OCI-LY7 (cell line): ENCODE measurements at regions not wholly inside any gene's neighbourhood (a gene's known extent, or its start where the extent isn't known, plus 50 kb on each side); places are given as distances from the start of the nearest gene placed in this dataset.

ENCODE experiments used
- BruUV-seq: library from RNA; stranded (reverse); fragments of 400-500 nt; replicated peaks from 2 replicates; lab custom pipeline; 2021; lab: Mats Ljungman, UMichigan
- CTCF ChIA-PET: fragments of 300-600 bp; sonication (Branson Sonifier 250); formaldehyde crosslinking; loops from one replicate; lab custom pipeline; 2022; ENCODE audit warnings: antibody characterized with exemption; ENCODE audit not compliant: unreplicated experiment; lab: Charles Lee
- POLR2A ChIA-PET: fragments of 300-600 bp; sonication (Branson Sonifier 250); formaldehyde crosslinking; loops from one replicate; lab custom pipeline; 2022; ENCODE audit warnings: antibody characterized with exemption; lab: Charles Lee
- DNase-seq: peaks from one replicate; pipeline ENCODE4 v3.0.0-alpha.2; 2015; ENCODE audit warnings: low spot score
- H2AFZ ChIP-seq: fragments of 200-600 bp; sonication (generic), shearing (Covaris generic); 2 replicates; pipeline ENCODE4 v1.6.1; 2014; ENCODE audit warnings: mild to moderate bottlenecking, antibody characterized with exemption, low read length, moderate library complexity
- H3K27ac ChIP-seq: fragments of 200-600 bp; sonication (generic); 2 replicates; pipeline ENCODE4 v1.5.1; 2014; ENCODE audit warnings: mixed run types, low read depth, mild to moderate bottlenecking, moderate library complexity, low read length, inconsistent platforms; ENCODE audit not compliant: poor library complexity, severe bottlenecking
- H3K36me3 ChIP-seq: fragments of 200-600 bp; sonication (generic); 2 replicates; pipeline ENCODE4 v1.6.1; 2014; ENCODE audit warnings: mild to moderate bottlenecking, antibody characterized with exemption, low read length, moderate library complexity, mixed read lengths; ENCODE audit not compliant: insufficient read depth
- H3K4me1 ChIP-seq: fragments of 200-600 bp; sonication (generic); 2 replicates; pipeline ENCODE4 v1.5.1; 2014; ENCODE audit warnings: mild to moderate bottlenecking, low read length; ENCODE audit not compliant: insufficient read depth, poor library complexity, severe bottlenecking
- H3K4me2 ChIP-seq: fragments of 200-600 bp; sonication (generic); 2 replicates; pipeline ENCODE4 v1.6.1; 2014; ENCODE audit warnings: mild to moderate bottlenecking, low read length
- H3K4me3 ChIP-seq: fragments of 200-600 bp; sonication (generic); 2 replicates; pipeline ENCODE4 v1.5.1; 2014; ENCODE audit warnings: mild to moderate bottlenecking, low read depth, low read length; ENCODE audit not compliant: poor library complexity, severe bottlenecking
- H3K79me2 ChIP-seq: fragments of 200-600 bp; sonication (generic); 2 replicates; pipeline ENCODE4 v1.6.1; 2016; ENCODE audit warnings: low read depth, mild to moderate bottlenecking, low read length, moderate library complexity, mixed read lengths; ENCODE audit not compliant: insufficient read depth
- H3K9me2 ChIP-seq: fragments of 200-600 bp; sonication (generic); 2 replicates; pipeline ENCODE4 v1.6.1; 2016; ENCODE audit warnings: mild to moderate bottlenecking, low read length, mixed read lengths; ENCODE audit not compliant: insufficient read depth
- H3K9me3 ChIP-seq: fragments of 200-600 bp; sonication (generic); 2 replicates; pipeline ENCODE4 v1.6.1; 2014; ENCODE audit warnings: mild to moderate bottlenecking, mixed run types, low read length, mixed read lengths
- H4K20me1 ChIP-seq: fragments of 200-600 bp; sonication (generic); 2 replicates; pipeline ENCODE4 v1.6.1; 2014; ENCODE audit warnings: mild to moderate bottlenecking, antibody characterized with exemption, low read length, moderate library complexity, mixed read lengths; ENCODE audit not compliant: insufficient read depth
- CTCF ChIP-seq: fragments of 200-600 bp; sonication (generic); conservative IDR thresholded peaks from 2 replicates; pipeline ENCODE4 v1.5.1; 2014; ENCODE audit warnings: mild to moderate bottlenecking, antibody characterized with exemption, low read length, moderate library complexity, mixed read lengths
- EZH2phosphoT487 ChIP-seq: fragments of 200-600 bp; sonication (generic); IDR thresholded peaks from 2 replicates; pipeline ENCODE4 v1.6.1; 2018; ENCODE audit warnings: low read depth, borderline replicate concordance, mild to moderate bottlenecking, mixed run types, antibody characterized with exemption, low read length, moderate library complexity, mixed read lengths
- intact Hi-C: fragments of 100-400 bp; cut with micrococcal nuclease; formaldehyde crosslinking; loops from one replicate; pipeline ENCODE4 v1.10.0; 2022; ENCODE audit not compliant: unreplicated experiment

DNA sequence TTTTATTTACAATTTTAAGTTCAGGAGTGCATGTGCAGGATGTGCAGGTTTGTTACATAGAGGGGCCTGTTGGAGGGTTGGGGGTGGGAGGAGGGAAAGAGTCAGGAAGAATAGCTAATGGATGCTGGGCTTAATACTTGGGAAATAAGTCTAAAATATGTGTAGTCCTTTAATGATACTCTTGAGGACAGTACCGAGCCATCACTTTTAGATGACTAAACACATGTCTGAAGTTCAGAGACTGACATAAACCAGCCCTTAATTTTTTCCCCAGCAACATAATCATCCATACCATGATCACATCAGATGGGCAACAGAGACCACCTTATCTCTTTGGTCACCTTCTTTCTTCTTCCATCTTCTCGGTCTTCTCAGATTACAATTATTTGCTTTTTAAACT is 189.1 kb upstream of the COL3A1 start:
- no peaks in the 10 kb centered on the region for H3K4me1 ChIP-seq
- H3K4me3 ChIP-seq: no peak overlapping the region
- no peaks in the 10 kb centered on the region for H3K36me3 ChIP-seq
- no peaks in the 10 kb centered on the region for H3K9me3 ChIP-seq
- no peaks in the 10 kb centered on the region for H4K20me1 ChIP-seq
- H3K27ac ChIP-seq: no peak overlapping the region
- intact Hi-C loops: no loop called here
- DNase-seq: no peak
- CTCF ChIA-PET: no interaction called here
- no peak for TF ChIP-seq EZH2phosphoT487
- no peak for TF ChIP-seq CTCF
- H3K9me2 ChIP-seq: no peaks in the 10 kb centered on the region
- H2AFZ ChIP-seq: no peak overlapping the region
- POLR2A ChIA-PET: no interaction called here
- BruUV-seq: no TSS peak
- H3K79me2 ChIP-seq: no peaks in the 10 kb centered on the region
- no peak overlapping the region for H3K4me2 ChIP-seq

GRCh38 chr2:188785490-188785889 is 188.7 kb upstream of the COL3A1 start:
- Histone ChIP-seq H3K4me3 (no peak overlapping the region), H3K9me2 (no peaks in the 10 kb centered on the region), H3K79me2 (no peaks in the 10 kb centered on the region), H3K4me2 (no peak overlapping the region), H4K20me1 (no peaks in the 10 kb centered on the region), H2AFZ (no peak overlapping the region), H3K4me1 (no peaks in the 10 kb centered on the region), H3K36me3 (no peaks in the 10 kb centered on the region), H3K9me3 (no peaks in the 10 kb centered on the region), H3K27ac (no peak overlapping the region)
- no peak for TF ChIP-seq CTCF
- TF ChIP-seq EZH2phosphoT487: no peak
- CTCF ChIA-PET: no interaction called here
- intact Hi-C loops: no loop called here
- POLR2A ChIA-PET: no interaction called here
- DNase-seq: no peak
- no TSS peak for BruUV-seq

- intact Hi-C loops: no loop called here
- H3K27ac ChIP-seq: no peak overlapping the region
- no peak overlapping the region for H2AFZ ChIP-seq
- no peaks in the 10 kb centered on the region for H3K36me3 ChIP-seq
- no peak overlapping the region for H3K4me2 ChIP-seq
- no peaks in the 10 kb centered on the region for H3K9me3 ChIP-seq
- no peaks in the 10 kb centered on the region for H3K79me2 ChIP-seq
- ChIA-PET CTCF (no interaction called here), POLR2A (no interaction called here)
- no peaks in the 10 kb centered on the region for H3K9me2 ChIP-seq
- no peak overlapping the region for H3K4me3 ChIP-seq
- no peaks in the 10 kb centered on the region for H3K4me1 ChIP-seq
- H4K20me1 ChIP-seq: no peaks in the 10 kb centered on the region
- BruUV-seq: no TSS peak
- TF ChIP-seq CTCF (no peak), EZH2phosphoT487 (no peak)
- no peak for DNase-seq
These were observed 187.8 kb upstream of the COL3A1 start for GRCh38 chr2:188786368-188786841.
